ENCODE measurements at regions not wholly inside any gene's neighbourhood (a gene's known extent, or its start where the extent isn't known, plus 50 kb on each side); places are given as distances from the start of the nearest gene placed in this dataset.

DNA sequence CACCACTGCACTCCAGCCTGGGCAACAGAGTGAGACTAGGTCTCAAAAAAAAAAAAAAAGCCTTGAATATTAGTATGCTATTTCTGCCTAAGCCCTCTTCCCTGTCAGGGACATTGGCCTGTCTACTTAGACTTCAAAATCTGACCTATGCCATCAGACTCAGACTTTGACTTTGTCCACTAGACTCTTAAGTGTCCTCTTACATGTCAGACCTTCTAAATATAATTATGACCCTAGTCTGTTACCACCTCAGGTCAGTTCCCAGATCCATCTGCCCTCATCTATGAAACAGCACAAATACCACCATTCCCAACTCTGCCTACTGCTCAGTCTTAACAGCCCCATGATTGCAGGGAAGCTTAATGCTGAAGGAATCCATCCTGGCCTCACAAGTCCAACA, 244.6 kb downstream of the ZEB2 start:
- Mint-ChIP-seq H3K36me3 (ENCODE audit: insufficient read depth in 1 of 3, low read depth in 3 of 3) (peaks cover 0 to 4% (median 2%) of the 10 kb centered on the region in 3 experiments; a peak in 2 of 7 replicates), H3K27ac (0 out of 7 replicates have a peak overlapping the region, but pooled peaks of 1 of the 3 experiments have one; percentile 14), H3K4me3 (no peak overlapping the region), H3K4me1 (peaks cover 27 to 28% of the 10 kb centered on the region in 2 experiments), H3K27me3 (ENCODE audit: low read depth) (no peaks in the 10 kb centered on the region), H3K9me3 (no peaks in the 10 kb centered on the region; a peak in 1 of 5 replicates)
- H3K9me3 ChIP-seq (ENCODE audit: control insufficient read depth, low read depth, low read length), result no peaks in the 10 kb centered on the region
- TF ChIP-seq, protein P1, sequence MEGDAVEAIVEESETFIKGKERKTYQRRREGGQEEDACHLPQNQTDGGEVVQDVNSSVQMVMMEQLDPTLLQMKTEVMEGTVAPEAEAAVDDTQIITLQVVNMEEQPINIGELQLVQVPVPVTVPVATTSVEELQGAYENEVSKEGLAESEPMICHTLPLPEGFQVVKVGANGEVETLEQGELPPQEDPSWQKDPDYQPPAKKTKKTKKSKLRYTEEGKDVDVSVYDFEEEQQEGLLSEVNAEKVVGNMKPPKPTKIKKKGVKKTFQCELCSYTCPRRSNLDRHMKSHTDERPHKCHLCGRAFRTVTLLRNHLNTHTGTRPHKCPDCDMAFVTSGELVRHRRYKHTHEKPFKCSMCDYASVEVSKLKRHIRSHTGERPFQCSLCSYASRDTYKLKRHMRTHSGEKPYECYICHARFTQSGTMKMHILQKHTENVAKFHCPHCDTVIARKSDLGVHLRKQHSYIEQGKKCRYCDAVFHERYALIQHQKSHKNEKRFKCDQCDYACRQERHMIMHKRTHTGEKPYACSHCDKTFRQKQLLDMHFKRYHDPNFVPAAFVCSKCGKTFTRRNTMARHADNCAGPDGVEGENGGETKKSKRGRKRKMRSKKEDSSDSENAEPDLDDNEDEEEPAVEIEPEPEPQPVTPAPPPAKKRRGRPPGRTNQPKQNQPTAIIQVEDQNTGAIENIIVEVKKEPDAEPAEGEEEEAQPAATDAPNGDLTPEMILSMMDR (conservative IDR thresholded peaks at IDR 0.05), result no peak
- H3K4me1 ChIP-seq (ENCODE audit: insufficient read depth, low read length), result peaks cover 3% of the 10 kb centered on the region; the same call in 1 of the 2 replicates
- H4K91ac ChIP-seq (ENCODE audit: insufficient read length, low read depth, low read length), result no peak overlapping the region
- no peak overlapping the region for H2BK15ac ChIP-seq (ENCODE audit: low read depth, low read length)
- H3K79me2 ChIP-seq (ENCODE audit: insufficient read depth, low read length), result no peaks in the 10 kb centered on the region
- no peak overlapping the region for H3K14ac ChIP-seq (ENCODE audit: insufficient read depth, low read length)
- H2BK5ac ChIP-seq (ENCODE audit: insufficient read length, low read length), result no peak overlapping the region
- no peaks in the 10 kb centered on the region for H3K27me3 ChIP-seq (ENCODE audit: insufficient read depth, low read length)
- H3K23me2 ChIP-seq (ENCODE audit: insufficient read length, low read depth, low read length, poor library complexity, severe bottlenecking), result no peaks in the 10 kb centered on the region
- no peak overlapping the region for H3K9ac ChIP-seq (ENCODE audit: extremely low read depth, insufficient read length, low read length)
- no peaks in the 10 kb centered on the region for H4K20me1 ChIP-seq (ENCODE audit: control insufficient read depth, insufficient read depth, insufficient read length)
- no peak overlapping the region for H3T11ph ChIP-seq (ENCODE audit: low read length)
- H3K56ac ChIP-seq (ENCODE audit: insufficient read length, low read depth, low read length), result no peak overlapping the region
- H3K27ac ChIP-seq (ENCODE audit: insufficient read length, low read depth, low read length), result no peak overlapping the region
- H2BK12ac ChIP-seq (ENCODE audit: insufficient read length, low read depth, low read length), result no peak overlapping the region
- H3K79me1 ChIP-seq (ENCODE audit: insufficient read depth, low read depth, low read length, poor library complexity, severe bottlenecking), result no peaks in the 10 kb centered on the region
- no peak overlapping the region for H3K18ac ChIP-seq (ENCODE audit: insufficient read length, low read depth, low read length)
- H3K4ac ChIP-seq (ENCODE audit: low read depth, low read length), result no peak overlapping the region
- H2AFZ ChIP-seq (ENCODE audit: low read length), result no peak overlapping the region
- H4K5ac ChIP-seq (ENCODE audit: insufficient read length, low read depth, low read length), result no peak overlapping the region
- DNase-seq, result no peak
- no peak overlapping the region for H3K23ac ChIP-seq (ENCODE audit: insufficient read length, low read depth, low read length)
- no peak overlapping the region for H2BK20ac ChIP-seq (ENCODE audit: low read depth, low read length, poor library complexity, severe bottlenecking)
- H3K4me2 ChIP-seq (ENCODE audit: insufficient read depth, insufficient read length, low read length), result no peak overlapping the region
- H2AK5ac ChIP-seq (ENCODE audit: insufficient read length, low read length), result no peak overlapping the region
- H2BK120ac ChIP-seq (ENCODE audit: low read depth, low read length, poor library complexity, severe bottlenecking), result no peak overlapping the region
- no peak overlapping the region for H4K8ac ChIP-seq (replicated peaks; ENCODE audit: insufficient read length, low read depth, low read length)

Data from H9 (cell line).